Psoas muscle (tissue), 7 donors: ENCODE measurements at regions not wholly inside any gene's neighbourhood (a gene's known extent, or its start where the extent isn't known, plus 50 kb on each side); places are given as distances from the start of the nearest gene placed in this dataset.

Experiments
- ATAC-seq, 4 donors: fragments of 200-7000 bp; cut with Tn5 transposase; one replicate each; pipeline ENCODE4 v1.9.1; 2020; ENCODE audit warnings: moderate library complexity in 3 of 4, mild to moderate bottlenecking in 2 of 4
- DNase-seq, 2 donors: peaks; one replicate each; pipeline ENCODE4 v3.0.0-alpha.2; 2020
- H3K27ac ChIP-seq: fragments of 200-600 bp; one replicate; pipeline ENCODE4 v1.8.0; 2022
- H3K27me3 ChIP-seq, 3 donors: fragments of 200-600 bp in 1 of 3; one replicate each; pipeline versions ENCODE4 v1.6.1 to v1.8.0; 2013 to 2022; ENCODE audit warnings: low read length in 2 of 3, mild to moderate bottlenecking in 2 of 3, moderate library complexity in 1 of 3; ENCODE audit not compliant: insufficient read depth in 3 of 3
- H3K36me3 ChIP-seq, 2 donors: fragments of 200-600 bp in 1 of 2; one replicate each; pipeline versions ENCODE4 v1.6.1 to v1.8.0; 2013 to 2022; ENCODE audit warnings: low read depth in 1 of 2, mild to moderate bottlenecking in 1 of 2, moderate library complexity in 1 of 2; ENCODE audit not compliant: insufficient read depth in 1 of 2
- H3K4me1 ChIP-seq: fragments of 200-600 bp; one replicate; pipeline ENCODE4 v1.8.0; 2022
- H3K4me3 ChIP-seq: fragments of 200-600 bp; one replicate; pipeline ENCODE4 v1.8.0; 2022; ENCODE audit warnings: mild to moderate bottlenecking
- H3K9me3 ChIP-seq: fragments of 200-600 bp; one replicate; pipeline ENCODE4 v1.8.0; 2022
- WGBS, 3 donors: extraction: QIAGEN DNeasy Blood & Tissue Kit; methylation state at CpG; one replicate each; pipeline versions ENCODE4 v1.1.6 to v1.1.7; 2013; 5-methylcytosine and 5-hydroxymethylcytosine counted together
- intact Hi-C, 2 donors: fragments of 100-400 bp; cut with DNase I; formaldehyde crosslinking; loops; one replicate each; pipeline versions ENCODE4 v1.11.0 to v1.14.2; 2022
- TF ChIP-seq, protein P1 (sequence below): fragments of 200-600 bp; IDR thresholded peaks from one replicate; pipeline ENCODE4 v1.8.0; 2022; ENCODE audit warnings: antibody characterized with exemption
- donor health status: healthy with polysubstance abuse.
- donor health status: DM: no; HTN: no; CAD: no; lungs with moderate emphysema.
- donor health status: Bipolar disorder and iron deficiency.
- donor health status: healthy.
- donor health status: DM: yes; HTN: yes; CAD: no.
- donor health status: DM: no; HTN: no; CAD: no.
- donor health status: DM: yes; HTN: yes; CAD: no.

DNA sequence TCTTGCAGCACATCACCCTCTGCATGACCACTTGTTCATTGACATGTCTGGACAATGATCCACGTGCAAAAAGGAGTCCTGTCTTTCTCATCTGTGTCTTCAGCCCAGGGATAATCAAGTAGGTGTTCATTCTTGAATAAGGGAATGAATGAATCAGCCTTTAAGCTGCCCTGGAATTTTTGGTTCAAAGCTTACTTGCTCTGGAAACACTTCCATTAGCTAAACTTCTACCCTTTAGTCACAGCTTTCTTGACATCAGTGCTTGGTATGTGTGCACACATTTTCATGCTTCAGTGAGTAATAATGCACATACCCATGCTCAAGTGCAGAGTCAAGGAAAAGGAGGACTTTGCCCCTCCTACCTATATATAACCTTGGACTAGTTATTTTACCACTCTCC lies 103.0 kb upstream of the CDH13 start:
- Histone ChIP-seq H3K27ac (no peak overlapping the region), H3K36me3 (no peaks in the 10 kb centered on the region), H3K4me1 (no peaks in the 10 kb centered on the region), H3K4me3 (no peak overlapping the region), H3K9me3 (no peaks in the 10 kb centered on the region), H3K27me3 (peaks cover 0 to 2% (median under 1%) of the 10 kb centered on the region in 3 donors)
- ATAC-seq (no peak), DNase-seq (no peak)
- WGBS, 3 donors, result 75 to 88% (median 86%) methylated on average over 1 of the region's 1 CpG
- intact Hi-C loops, result no loop called here
- TF ChIP-seq, protein P1, sequence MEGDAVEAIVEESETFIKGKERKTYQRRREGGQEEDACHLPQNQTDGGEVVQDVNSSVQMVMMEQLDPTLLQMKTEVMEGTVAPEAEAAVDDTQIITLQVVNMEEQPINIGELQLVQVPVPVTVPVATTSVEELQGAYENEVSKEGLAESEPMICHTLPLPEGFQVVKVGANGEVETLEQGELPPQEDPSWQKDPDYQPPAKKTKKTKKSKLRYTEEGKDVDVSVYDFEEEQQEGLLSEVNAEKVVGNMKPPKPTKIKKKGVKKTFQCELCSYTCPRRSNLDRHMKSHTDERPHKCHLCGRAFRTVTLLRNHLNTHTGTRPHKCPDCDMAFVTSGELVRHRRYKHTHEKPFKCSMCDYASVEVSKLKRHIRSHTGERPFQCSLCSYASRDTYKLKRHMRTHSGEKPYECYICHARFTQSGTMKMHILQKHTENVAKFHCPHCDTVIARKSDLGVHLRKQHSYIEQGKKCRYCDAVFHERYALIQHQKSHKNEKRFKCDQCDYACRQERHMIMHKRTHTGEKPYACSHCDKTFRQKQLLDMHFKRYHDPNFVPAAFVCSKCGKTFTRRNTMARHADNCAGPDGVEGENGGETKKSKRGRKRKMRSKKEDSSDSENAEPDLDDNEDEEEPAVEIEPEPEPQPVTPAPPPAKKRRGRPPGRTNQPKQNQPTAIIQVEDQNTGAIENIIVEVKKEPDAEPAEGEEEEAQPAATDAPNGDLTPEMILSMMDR, result no peak

DNA sequence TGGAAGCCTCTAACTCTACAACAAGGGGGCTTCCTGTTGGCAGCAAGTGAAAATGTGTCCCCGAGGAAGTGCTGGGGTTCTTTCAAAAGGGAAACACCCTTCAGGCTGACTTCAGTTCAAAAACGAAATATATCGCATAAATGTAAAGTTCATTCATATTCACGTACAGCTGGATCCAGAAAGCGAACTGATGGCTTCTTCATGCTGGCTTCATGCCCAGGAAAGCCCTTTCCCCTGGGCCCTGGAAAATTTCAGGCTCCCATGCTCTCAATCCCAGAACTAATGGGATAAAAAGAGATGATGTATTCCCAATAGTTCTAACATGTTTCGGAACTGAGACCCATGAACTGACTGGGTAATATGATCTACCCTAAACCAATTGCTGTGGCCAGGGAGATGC lies 104.7 kb upstream of the CDH13 start:
- intact Hi-C loops, result no loop called here
- H3K27ac ChIP-seq, result no peak overlapping the region
- peaks cover 0 to 2% (median 0%) of the 10 kb centered on the region in 3 donors for H3K27me3 ChIP-seq
- H3K9me3 ChIP-seq, result no peaks in the 10 kb centered on the region
- H3K36me3 ChIP-seq, result no peaks in the 10 kb centered on the region
- no peak for ATAC-seq
- TF ChIP-seq, protein P1, result no peak
- no peaks in the 10 kb centered on the region for H3K4me1 ChIP-seq
- no peak for DNase-seq
- WGBS, 3 donors, result 15 to 33% (median 17%) methylated on average over 6 of the region's 6 CpGs
- no peak overlapping the region for H3K4me3 ChIP-seq

DNA sequence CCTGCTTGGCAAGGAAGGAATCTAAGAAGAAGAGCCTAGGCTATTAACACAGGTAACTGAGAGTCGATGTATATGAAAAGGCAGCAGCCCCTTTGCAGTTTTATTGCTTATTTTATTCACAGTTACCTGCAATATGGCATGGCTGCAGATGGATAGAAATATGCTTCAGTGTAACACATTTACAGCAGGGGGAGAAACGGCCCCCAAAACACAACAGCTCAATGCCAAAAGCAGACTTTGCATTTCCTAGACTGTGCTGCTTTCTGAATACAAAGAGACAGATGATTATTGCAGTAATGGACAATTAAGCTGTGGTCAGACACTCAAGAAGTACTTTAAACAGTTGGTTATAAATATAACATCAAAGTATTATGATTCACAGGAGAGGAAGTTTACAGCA lies 108.0 kb upstream of the CDH13 start:
- Histone ChIP-seq H3K9me3 (no peaks in the 10 kb centered on the region), H3K27ac (no peak overlapping the region), H3K36me3 (no peaks in the 10 kb centered on the region), H3K4me1 (no peaks in the 10 kb centered on the region), H3K27me3 (peaks cover 0 to 2% (median 0%) of the 10 kb centered on the region in 3 donors), H3K4me3 (no peak overlapping the region)
- intact Hi-C loops, result no loop called here
- ATAC-seq (no peak), DNase-seq (no peak)
- TF ChIP-seq, protein P1, result no peak
- WGBS, 3 donors, result 79 to 85% (median 82%) methylated on average over 2 of the region's 2 CpGs

DNA sequence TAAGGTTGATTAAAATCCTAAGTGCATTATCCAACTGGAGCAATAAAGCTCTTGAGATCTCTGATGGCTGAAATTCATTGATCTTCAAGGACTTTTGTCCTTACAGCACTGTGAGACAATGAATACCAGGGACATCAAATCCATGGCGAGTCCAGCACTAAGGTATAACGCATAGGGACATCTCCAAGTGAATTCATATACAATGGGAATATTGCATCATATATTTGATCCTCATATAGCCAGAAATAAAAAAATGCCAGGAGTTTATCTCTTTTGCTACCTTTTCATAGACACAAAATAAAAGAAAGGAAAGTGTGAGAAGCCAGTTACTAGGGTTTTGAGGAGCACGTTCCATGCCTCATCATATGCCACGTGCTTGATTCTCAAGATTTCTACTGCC lies 112.5 kb upstream of the CDH13 start:
- no peaks in the 10 kb centered on the region for H3K27me3 ChIP-seq
- WGBS, 3 donors, result 86 to 91% (median 90%) methylated on average over 4 of the region's 4 CpGs

More for the DNA sequence above, 112.5 kb upstream of the CDH13 start:
- no peaks in the 10 kb centered on the region for H3K9me3 ChIP-seq
- H3K36me3 ChIP-seq, result no peaks in the 10 kb centered on the region
- no peaks in the 10 kb centered on the region for H3K4me1 ChIP-seq
- ATAC-seq (no peak), DNase-seq (no peak)
- TF ChIP-seq, protein P1, result no peak
- H3K27ac ChIP-seq, result no peak overlapping the region
- no peak overlapping the region for H3K4me3 ChIP-seq
- intact Hi-C loops, result no loop called here
